GM12878 (cell line): ENCODE measurements at regions not wholly inside any gene's neighbourhood (a gene's known extent, or its start where the extent isn't known, plus 50 kb on each side); places are given as distances from the start of the nearest gene placed in this dataset.

Experiments
- ATAC-seq: fragments of 200-7000 bp; cut with Tn5 transposase; 3 replicates; pipeline ENCODE4 v1.9.1; 2020; ENCODE audit warnings: mild to moderate bottlenecking, moderate library complexity
- BruUV-seq: library from RNA; stranded (reverse); fragments of 400-500 nt; replicated peaks from 2 replicates; lab custom pipeline; 2021; lab: Mats Ljungman, UMichigan
- CTCF ChIA-PET: fragments of 300-600 bp; sonication (Branson Sonifier 250); formaldehyde crosslinking; extraction: SDS; loops from one replicate; lab custom pipeline; 2021; ENCODE audit warnings: inconsistent platforms; lab: Yijun Ruan, JAX
- POLR2A ChIA-PET: fragments of 350-600 bp; formaldehyde crosslinking; extraction: SDS; loops from one replicate; lab custom pipeline; 2021; ENCODE audit warnings: inconsistent platforms; lab: Charles Lee
- RAD21 ChIA-PET: fragments of 300-600 bp; sonication (Branson Sonifier 250); formaldehyde crosslinking; loops from one replicate; lab custom pipeline; 2023; ENCODE audit warnings: antibody characterized with exemption; ENCODE audit not compliant: unreplicated experiment; lab: Charles Lee
- SMC1A ChIA-PET: fragments of 300-600 bp; sonication (Branson Sonifier 250); formaldehyde crosslinking; loops from one replicate; lab custom pipeline; 2023; ENCODE audit not compliant: unreplicated experiment, uncharacterized antibody; lab: Charles Lee
- DNase-seq: peaks from one replicate; pipeline ENCODE4 v3.0.0-alpha.2; 2011; ENCODE audit warnings: low read depth, low spot score
- FAIRE-seq: peaks from 3 replicates; lab custom pipeline; 2011; peaks lifted over from hg19 to GRCh38; lab: Jason Lieb, UNC
- H2AFZ ChIP-seq: 2 replicates; pipeline ENCODE4 v1.6.0; 2011; ENCODE audit warnings: low read depth, low read length, control low read depth; ENCODE audit not compliant: control insufficient read depth
- H3K27ac ChIP-seq: 2 replicates; pipeline ENCODE4 v1.5.1; 2011; ENCODE audit warnings: control low read depth; ENCODE audit not compliant: control insufficient read depth, insufficient read depth
- H3K27me3 ChIP-seq, 2 experiments: replicated peaks in 1 of 2; 2 replicates each; pipeline versions ENCODE4 v1.6.0 to v1.6.1; 2011; ENCODE audit warnings: low read length in 1 of 2; ENCODE audit not compliant: control insufficient read depth in 2 of 2, insufficient read depth in 2 of 2
- H3K36me3 ChIP-seq, 2 experiments: 2 replicates each; pipeline ENCODE4 v1.5.1; 2011; ENCODE audit warnings: low read length in 1 of 2; ENCODE audit not compliant: control insufficient read depth in 2 of 2, insufficient read depth in 2 of 2
- H3K4me1 ChIP-seq: 2 replicates; pipeline ENCODE4 v1.6.1; 2011; ENCODE audit warnings: mild to moderate bottlenecking, low read length, moderate library complexity, mixed read lengths; ENCODE audit not compliant: control insufficient read depth, insufficient read depth
- H3K4me2 ChIP-seq: 2 replicates; pipeline ENCODE4 v1.6.0; 2011; ENCODE audit warnings: control low read depth; ENCODE audit not compliant: control insufficient read depth, insufficient read depth
- H3K4me3 ChIP-seq: fragments of 200-600 bp; sonication (generic); 2 replicates; pipeline ENCODE4 v1.5.1; 2016
- H3K79me2 ChIP-seq: 2 replicates; pipeline ENCODE4 v1.6.0; 2011; ENCODE audit warnings: low read length; ENCODE audit not compliant: control insufficient read depth, insufficient read depth
- H3K9ac ChIP-seq: 2 replicates; pipeline ENCODE4 v1.8.0; 2011; ENCODE audit warnings: low read length, control low read depth, mixed read lengths; ENCODE audit not compliant: control insufficient read depth, insufficient read depth
- H3K9me3 ChIP-seq: replicated peaks from 3 replicates; pipeline ENCODE4 v1.5.1; 2011; ENCODE audit warnings: mild to moderate bottlenecking, low read length; ENCODE audit not compliant: control insufficient read depth, insufficient read depth
- H4K20me1 ChIP-seq: 2 replicates; pipeline ENCODE4 v1.6.0; 2011; ENCODE audit not compliant: control insufficient read depth, insufficient read depth
- ATF2 ChIP-seq: IDR thresholded peaks from 2 replicates; pipeline ENCODE4 v1.6.1; 2012; ENCODE audit warnings: low read length, inconsistent platforms
- ATF7 ChIP-seq: fragments of 450-650 bp; IDR thresholded peaks from 2 replicates; pipeline ENCODE4 v1.6.1; 2016; ENCODE audit warnings: low read depth, mild to moderate bottlenecking
- BCL3 ChIP-seq: IDR thresholded peaks from 2 replicates; pipeline ENCODE4 v1.6.1; 2011; ENCODE audit warnings: borderline replicate concordance, low read depth, mild to moderate bottlenecking, moderate library complexity, low read length; ENCODE audit not compliant: insufficient read depth, poor library complexity, severe bottlenecking
- FOXK2 ChIP-seq: fragments of 450-650 bp; IDR thresholded peaks from 2 replicates; pipeline ENCODE4 v1.6.1; 2017; ENCODE audit warnings: mild to moderate bottlenecking, moderate library complexity
- PBX3 ChIP-seq: IDR thresholded peaks from 2 replicates; pipeline ENCODE4 v1.6.1; 2011; ENCODE audit warnings: mild to moderate bottlenecking, low read depth, low read length, moderate library complexity; ENCODE audit not compliant: insufficient replicate concordance
- SMAD1 ChIP-seq: fragments of 450-650 bp; IDR thresholded peaks from 2 replicates; pipeline ENCODE4 v1.6.1; 2018; ENCODE audit warnings: mild to moderate bottlenecking, low read depth; ENCODE audit not compliant: partially characterized antibody
- SMC3 ChIP-seq: IDR thresholded peaks from 2 replicates; pipeline ENCODE4 v1.6.1; 2011; ENCODE audit warnings: low read length, improper control_type of control experiment, borderline replicate concordance
- SP1 ChIP-seq: IDR thresholded peaks from one replicate; pipeline ENCODE4 v1.6.1; 2011; ENCODE audit warnings: low read depth, low read length
- WGBS: methylation state at CpG from one replicate; pipeline ENCODE4 v1.1.6; 2016; ENCODE audit warnings: low lambda C conversion rate; ENCODE audit not compliant: insufficient replicate concordance, insufficient coverage; ENCODE audit errors: missing lambda C conversion rate; 5-methylcytosine and 5-hydroxymethylcytosine counted together
- in situ Hi-C: fragments of 300-500 bp; cut with MboI; formaldehyde crosslinking; loops from 9 replicates; pipeline ENCODE4 v1.14.3; 2018; ENCODE audit warnings: mixed read lengths
- intact Hi-C: fragments of 100-400 bp; cut with micrococcal nuclease; formaldehyde crosslinking; loops from one replicate; pipeline ENCODE4 v1.14.2; 2022; ENCODE audit not compliant: unreplicated experiment

- Histone ChIP-seq H3K4me2 (no peak overlapping the region), H3K27me3 (no peaks in the 10 kb centered on the region)
- no peak for DNase-seq
- CTCF ChIA-PET: no interaction called here
- TF ChIP-seq PBX3: no peak
- no peak for TF ChIP-seq ATF7
- no peak for TF ChIP-seq SMC3
- TF ChIP-seq BCL3: no peak
- TF ChIP-seq FOXK2: no peak
- TF ChIP-seq ATF2: no peak
- no peak for TF ChIP-seq SP1
- no peak for TF ChIP-seq SMAD1
- TF ChIP-seq, all 136 proteins: peak for 0
- WGBS: 46% methylated on average over 5 of the region's 5 CpGs
- H3K79me2 ChIP-seq: no peaks in the 10 kb centered on the region
- H3K27ac ChIP-seq: no peak overlapping the region
- H3K36me3 ChIP-seq: no peaks in the 10 kb centered on the region
- in situ Hi-C loops (no loop called here), intact Hi-C loops (no loop called here)
- H3K9me3 ChIP-seq: no peaks in the 10 kb centered on the region; the same call in 2 of the 3 replicates
- no peak for ATAC-seq
- H3K9ac ChIP-seq: no peak overlapping the region
- no peak overlapping the region for H3K4me3 ChIP-seq
- no TSS peak for BruUV-seq
- H3K4me1 ChIP-seq: no peaks in the 10 kb centered on the region
- no peaks in the 10 kb centered on the region for H4K20me1 ChIP-seq
- no peak overlapping the region for H2AFZ ChIP-seq
- SMC1A ChIA-PET: no interaction called here
- no peak for FAIRE-seq
- RAD21 ChIA-PET: no interaction called here
- POLR2A ChIA-PET: no interaction called here
Measured at GRCh38 chr18:78784861-78785260, 194.8 kb upstream of the SALL3 start.
